GM21825 (cell line): ENCODE measurements at regions not wholly inside any gene's neighbourhood (a gene's known extent, or its start where the extent isn't known, plus 50 kb on each side); places are given as distances from the start of the nearest gene placed in this dataset.
A peak's percentile ranks its signal among the peaks of the same experiment; 100 is the strongest.
"Not testable (repeated sequence)": the region's sequence is repeated elsewhere in the genome, so short reads cannot be mapped to it uniquely, and the experiment has no call there.

ENCODE experiments used
- ATAC-seq: cut with Tn5 transposase; IDR thresholded peaks from one replicate; pipeline ENCODE4 v1.9.1; 2021; ENCODE audit warnings: mild to moderate bottlenecking, moderate library complexity; ENCODE audit not compliant: unreplicated experiment

- ATAC-seq, result not testable (repeated sequence)
These were observed 431.6 kb upstream of the ID2 start for GRCh38 chr2:8250290-8250689.

GRCh38 chr2:8251291-8251690 is 430.6 kb upstream of the ID2 start:
- ATAC-seq, result no peak

GRCh38 chr2:8251856-8252255 is 430.0 kb upstream of the ID2 start:
- ATAC-seq, result no peak

- ATAC-seq, result peak; percentile 77
These were observed 428.7 kb upstream of the ID2 start for GRCh38 chr2:8252997-8253694.

GRCh38 chr2:8253781-8254180 is 428.1 kb upstream of the ID2 start:
- ATAC-seq, result no peak

GRCh38 chr2:8254214-8254613 is 427.6 kb upstream of the ID2 start:
- ATAC-seq, result not testable (repeated sequence)

GRCh38 chr2:8254791-8255447 is 426.9 kb upstream of the ID2 start:
- no peak for ATAC-seq

GRCh38 chr2:8255448-8255800 is 426.4 kb upstream of the ID2 start:
- ATAC-seq, result no peak

- ATAC-seq, result no peak
These were observed 425.0 kb upstream of the ID2 start for GRCh38 chr2:8256905-8257304.

GRCh38 chr2:8257502-8257901 is 424.4 kb upstream of the ID2 start:
- ATAC-seq, result no peak

- ATAC-seq, result no peak
These were observed 423.4 kb upstream of the ID2 start for GRCh38 chr2:8258406-8258805.

GRCh38 chr2:8259106-8259840 is 422.6 kb upstream of the ID2 start:
- no peak for ATAC-seq

- no peak for ATAC-seq
These were observed 422.0 kb upstream of the ID2 start for GRCh38 chr2:8259841-8260178.

- ATAC-seq, result no peak
These were observed 421.6 kb upstream of the ID2 start for GRCh38 chr2:8260213-8260612.

- ATAC-seq, result no peak
These were observed 418.0 kb upstream of the ID2 start for GRCh38 chr2:8263901-8264300.

GRCh38 chr2:8264981-8265380 is 416.9 kb upstream of the ID2 start:
- ATAC-seq, result no peak

GRCh38 chr2:8265476-8266226 is 416.2 kb upstream of the ID2 start:
- no peak for ATAC-seq

- ATAC-seq, result no peak
These were observed 415.3 kb upstream of the ID2 start for GRCh38 chr2:8266563-8266962.

GRCh38 chr2:8267048-8267447 is 414.8 kb upstream of the ID2 start:
- no peak for ATAC-seq

GRCh38 chr2:8267721-8268120 is 414.1 kb upstream of the ID2 start:
- ATAC-seq, result no peak

- ATAC-seq, result no peak
These were observed 413.6 kb upstream of the ID2 start for GRCh38 chr2:8268172-8268783.
